IPS DF 4.7 (cell line): ENCODE measurements at regions not wholly inside any gene's neighbourhood (a gene's known extent, or its start where the extent isn't known, plus 50 kb on each side); places are given as distances from the start of the nearest gene placed in this dataset.

Experiments
- DNase-seq: peaks from one replicate; pipeline ENCODE4 v3.0.0-alpha.2; 2013; ENCODE audit warnings: low spot score; ENCODE audit errors: extremely low read depth

DNA sequence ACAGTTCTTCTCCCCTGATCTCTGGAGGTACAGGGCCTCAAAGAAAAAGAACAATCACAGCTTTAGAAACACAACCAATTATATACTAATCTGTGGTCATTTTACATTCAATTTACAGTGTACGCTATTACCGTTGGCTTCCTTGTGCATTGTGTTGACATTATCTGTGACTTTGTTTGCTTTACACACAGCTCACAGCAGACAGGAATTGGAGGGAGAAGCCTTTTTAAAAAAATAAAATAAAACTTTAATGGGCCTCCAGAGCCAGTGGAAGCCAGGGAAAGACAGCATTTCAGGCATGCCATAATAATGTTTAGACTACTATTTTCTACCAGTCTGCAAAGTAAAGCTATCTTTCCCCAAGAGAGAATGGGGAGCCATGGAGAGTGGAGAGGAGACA is 179.0 kb upstream of the ADO start:
- no peak for DNase-seq

DNA sequence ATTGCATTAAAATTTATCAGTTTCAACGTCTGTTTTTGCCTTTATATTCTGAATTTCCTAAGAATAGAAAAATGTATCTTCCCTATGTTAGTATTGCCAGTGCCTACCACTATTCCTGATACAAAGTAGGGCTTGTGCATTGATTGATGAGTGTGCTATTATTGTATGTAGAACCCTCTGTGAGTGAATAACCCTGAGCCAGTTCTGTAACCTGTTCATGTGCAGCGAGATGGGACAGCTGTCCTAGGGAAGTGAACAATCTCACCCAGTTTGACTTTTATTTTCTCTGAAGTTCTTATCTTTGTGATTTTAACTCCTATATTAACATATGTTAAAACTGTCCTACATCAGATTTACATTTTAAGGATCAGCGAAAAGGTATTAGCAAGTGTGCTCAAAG is 178.4 kb upstream of the ADO start:
- no peak for DNase-seq

DNA sequence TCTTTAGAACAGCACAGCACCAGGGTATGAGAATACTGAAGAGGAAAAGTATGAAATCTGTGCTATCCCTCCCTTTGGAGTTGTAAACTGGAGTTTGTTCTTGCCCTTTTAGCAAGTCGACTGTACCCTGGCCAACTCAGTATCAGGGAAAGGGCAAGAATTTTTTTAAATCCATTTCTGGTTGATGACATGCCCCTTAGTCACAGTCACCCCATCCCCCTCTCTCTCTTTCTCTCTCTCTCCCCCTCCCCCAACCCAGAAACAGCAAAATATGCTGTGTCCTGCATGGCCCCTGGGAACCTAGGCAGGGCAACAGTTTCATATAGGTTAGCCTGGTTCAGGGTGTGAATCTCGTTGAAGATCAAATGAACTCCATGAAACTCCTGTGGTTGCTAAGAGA is 177.7 kb upstream of the ADO start:
- no peak for DNase-seq

DNA sequence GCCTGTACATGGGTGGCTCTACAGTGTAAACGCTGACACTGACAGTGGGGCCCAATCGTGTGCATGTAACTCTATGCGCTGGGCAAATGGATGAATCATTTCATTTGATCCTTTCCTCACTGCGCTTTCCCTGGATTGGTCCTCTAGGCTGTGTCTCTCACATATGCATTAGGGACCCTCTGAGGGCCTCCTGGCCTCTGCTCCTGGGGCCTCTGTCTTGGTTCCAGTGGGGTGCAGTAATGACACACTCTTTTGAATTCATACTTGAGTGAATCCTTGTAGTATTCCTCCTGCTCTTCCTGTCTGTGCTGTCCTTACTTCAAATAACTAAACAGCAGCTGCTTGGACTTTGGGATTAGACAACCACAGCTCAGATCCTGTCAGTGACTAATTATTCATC is 176.5 kb upstream of the ADO start:
- DNase-seq: no peak

DNA sequence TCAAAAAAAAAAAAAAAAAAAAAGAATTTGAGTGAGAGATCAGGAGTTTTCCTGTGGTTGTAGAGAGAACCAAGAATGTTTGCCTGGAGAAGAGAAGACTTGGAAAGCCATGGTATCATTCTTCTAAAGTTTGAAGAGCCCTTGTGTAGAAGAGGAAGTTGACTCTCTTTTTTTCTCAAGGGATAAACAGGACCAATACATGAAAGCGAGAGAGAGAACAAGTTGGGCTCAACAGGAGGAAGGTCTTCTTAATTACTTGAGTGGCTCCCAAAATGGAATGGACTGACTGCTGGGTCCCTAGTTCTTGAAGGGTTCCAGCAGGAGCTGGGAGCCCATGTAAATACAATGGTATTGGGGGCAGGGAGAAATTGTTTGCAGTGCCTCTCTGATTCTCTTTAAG is 173.3 kb upstream of the ADO start:
- no peak for DNase-seq

DNA sequence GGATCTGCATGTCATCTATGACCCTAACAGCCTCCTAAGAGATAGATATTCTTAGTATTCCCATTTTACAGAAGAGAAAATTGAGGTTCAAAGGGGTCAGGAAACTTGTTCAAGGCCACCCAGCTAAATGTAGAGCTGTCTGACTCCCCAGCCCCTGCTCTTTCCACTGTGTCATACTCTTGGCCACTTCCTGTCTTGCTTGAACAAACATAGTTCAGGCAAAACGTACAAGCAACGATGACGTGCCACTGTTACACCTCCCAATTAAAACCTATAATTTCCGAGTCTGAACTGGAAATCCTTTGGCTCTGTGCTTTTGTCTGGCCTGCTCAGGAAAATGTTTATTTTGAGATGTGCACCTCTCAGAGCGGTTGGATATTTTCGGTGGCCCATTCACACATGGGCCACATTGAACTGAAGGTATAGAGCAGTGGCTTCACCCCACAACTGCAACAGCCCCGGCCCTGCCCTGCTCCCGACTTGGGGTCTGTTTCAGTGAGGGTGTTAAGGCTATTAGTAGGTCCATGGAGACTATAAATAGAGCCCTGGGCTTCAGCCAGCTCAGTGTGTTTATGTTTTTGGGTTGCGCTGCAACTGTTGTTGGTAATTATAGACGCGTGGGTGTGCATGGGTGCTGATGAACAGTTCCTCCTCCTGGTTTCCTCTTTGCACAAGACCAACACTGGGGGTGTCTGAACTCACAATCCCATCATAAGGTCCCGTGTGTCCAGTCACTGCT is 172.3 kb upstream of the ADO start:
- no peak for DNase-seq

DNA sequence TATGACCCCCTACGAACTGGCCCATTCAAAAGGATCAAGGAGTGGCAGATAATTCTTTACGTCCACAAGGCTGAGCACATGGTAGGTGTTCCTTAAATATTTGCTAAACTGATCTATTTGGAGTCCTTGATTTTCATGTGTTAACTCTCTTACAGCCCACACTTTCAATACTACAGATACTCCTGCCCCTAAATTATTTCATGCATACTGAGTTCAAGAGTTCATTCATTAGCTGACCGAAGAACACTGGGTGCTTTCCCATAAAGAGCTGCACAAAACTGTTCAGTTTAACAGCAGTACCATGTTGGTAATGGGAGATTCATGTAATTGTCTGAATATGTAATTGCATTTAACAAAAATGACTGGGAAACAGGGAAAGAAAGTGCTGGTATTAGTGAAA is 170.5 kb upstream of the ADO start:
- no peak for DNase-seq

DNA sequence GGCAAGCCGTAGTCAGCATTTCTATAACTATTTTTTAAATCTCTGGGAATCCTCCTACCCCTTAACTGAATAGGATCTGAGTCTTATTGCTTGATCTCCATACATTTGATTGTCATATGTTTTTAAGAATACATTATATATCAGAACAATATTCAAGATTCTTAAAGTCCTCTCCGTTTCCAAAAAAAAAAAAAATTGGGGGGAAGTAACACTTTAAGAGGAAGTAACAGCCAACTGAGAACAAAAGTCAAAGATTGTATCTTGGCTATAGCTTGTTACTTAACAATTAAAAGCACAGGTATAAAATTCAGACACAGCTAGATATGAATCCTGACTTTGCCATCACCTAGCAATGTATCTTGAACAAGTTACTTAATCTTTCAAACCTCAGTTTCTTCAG is 169.9 kb upstream of the ADO start:
- DNase-seq: no peak

DNA sequence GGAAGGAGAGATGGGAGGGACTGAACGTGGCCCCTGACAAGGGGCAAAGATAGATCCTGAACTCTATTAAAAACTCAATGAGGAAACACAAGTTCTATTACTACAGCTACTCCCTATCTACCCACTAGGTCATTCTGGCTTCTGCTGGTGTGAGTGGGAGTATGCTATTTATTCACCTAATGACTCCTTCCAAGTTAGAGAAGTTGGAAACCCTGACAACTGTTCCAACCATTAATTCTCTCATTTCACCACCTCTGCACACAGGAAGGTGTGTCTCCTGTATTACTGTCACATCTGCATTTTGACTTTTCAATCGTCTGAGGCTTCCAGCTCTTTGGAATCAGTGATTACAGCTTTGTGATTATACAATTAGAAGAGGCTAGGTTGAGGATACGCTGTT is 169.4 kb upstream of the ADO start:
- DNase-seq: no peak

DNA sequence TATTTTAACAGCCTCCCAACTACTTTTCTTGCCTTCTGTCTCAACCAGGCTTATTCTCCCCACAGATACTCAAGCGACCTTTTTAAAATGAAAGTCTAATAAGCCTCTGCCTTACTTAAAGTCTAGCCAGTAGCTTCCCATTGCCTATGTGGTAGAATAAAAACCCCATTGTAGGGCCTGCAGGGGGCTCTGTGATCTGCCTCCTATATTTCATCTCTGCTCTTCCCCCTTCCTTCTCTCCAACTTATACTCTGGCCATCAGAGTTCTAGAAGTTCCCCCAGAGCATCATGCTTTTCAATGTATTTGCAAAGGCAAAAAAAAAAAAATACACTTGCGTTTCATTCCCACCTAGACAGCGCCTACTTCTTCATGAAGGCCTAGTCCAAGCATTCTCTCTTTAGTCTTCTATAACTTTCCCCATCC is 167.7 kb upstream of the ADO start:
- no peak for DNase-seq

DNA sequence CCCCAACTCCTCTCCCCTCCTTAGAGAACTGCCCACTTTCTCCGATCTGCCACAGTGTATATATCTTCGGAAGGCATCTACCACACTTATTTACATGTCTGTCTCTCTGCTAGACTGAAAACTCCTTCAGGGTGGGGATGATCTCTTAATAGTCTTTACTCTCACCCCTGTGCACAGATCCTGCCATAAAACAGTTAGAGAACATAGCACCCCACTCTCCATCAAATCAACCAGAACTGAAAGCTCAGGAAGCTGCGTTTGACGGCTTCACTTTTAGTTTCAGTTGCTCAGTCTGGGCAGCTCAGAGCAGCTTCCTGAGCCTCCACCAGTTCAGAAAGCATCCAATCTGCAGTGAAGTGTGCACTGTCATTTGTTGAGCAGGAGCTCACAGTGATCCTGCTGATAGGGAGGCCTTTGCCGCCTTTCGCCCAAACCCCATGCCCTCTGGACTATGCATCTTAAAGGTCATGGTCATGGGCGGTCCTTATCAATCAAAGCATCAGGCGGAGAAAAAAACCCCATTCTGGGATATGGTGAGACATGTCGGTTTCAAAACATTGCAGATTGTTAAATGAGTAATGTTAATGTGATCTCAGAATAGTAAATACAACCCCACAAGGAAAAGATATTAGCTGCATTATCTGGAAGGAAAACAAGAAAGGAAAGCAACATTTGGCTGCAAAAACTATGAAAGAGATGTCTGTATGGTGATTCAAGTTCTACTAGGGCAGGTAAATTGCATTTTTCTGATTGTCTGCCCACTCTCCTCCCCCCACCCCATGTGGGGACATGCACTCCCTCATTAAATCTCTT is 167.1 kb upstream of the ADO start:
- DNase-seq: no peak

DNA sequence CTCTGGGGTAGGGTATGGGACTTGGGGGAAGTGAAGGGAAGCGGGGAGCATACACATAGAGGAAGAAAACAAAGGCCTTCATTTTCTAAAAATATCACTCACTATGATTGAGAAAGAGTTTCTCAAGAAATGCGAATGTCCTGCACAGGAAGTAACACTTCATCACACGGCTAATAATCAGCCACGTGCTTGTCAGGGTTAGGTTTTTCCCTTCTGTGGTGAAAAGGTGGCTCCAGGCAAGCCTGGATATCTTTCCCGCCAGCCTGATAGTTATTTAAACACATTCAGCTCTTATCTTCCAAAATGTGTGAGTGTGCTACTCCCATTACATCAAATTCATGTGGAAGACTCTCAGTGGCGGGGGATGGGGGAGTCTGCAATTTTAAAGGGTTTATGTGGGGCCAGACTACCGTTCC is 166.4 kb upstream of the ADO start:
- DNase-seq: no peak

DNA sequence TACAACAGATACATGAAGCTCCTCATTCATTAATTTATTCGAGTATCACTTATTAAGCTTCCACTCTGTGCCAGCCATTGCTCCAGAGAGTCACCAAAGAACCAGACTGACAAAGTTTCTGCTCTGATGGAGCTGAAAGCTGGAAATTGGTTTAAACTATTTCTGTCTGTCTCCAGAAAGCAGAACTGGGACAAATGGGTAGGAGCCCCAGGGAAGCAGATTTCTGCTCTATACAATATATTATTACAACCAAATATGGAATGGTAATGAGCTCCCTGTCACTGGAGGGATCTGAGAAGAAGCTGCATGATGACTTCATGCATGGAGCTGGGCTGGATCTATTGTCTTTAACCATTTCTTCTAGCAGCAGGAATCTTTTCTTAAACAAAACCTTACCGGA is 165.4 kb upstream of the ADO start:
- no peak for DNase-seq

DNA sequence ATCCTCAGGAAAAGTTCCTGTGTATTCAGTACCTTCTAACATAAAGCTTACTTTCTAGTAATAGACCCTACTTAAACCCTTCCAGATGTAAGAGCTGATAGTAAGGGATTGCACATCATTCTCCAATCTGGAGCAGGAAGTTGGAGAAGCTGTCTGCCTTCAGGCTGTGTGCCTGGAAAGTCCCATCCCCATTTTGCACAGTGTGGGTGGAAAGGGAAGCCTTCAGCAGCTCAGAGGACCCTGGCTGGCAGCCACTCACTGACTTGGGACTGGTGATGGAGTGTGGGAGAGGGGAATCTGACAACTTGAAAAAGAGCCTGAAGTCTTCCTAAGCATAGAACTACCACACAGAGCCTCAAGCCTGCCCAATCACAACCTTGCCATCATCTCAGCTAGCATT is 164.1 kb upstream of the ADO start:
- no peak for DNase-seq

DNA sequence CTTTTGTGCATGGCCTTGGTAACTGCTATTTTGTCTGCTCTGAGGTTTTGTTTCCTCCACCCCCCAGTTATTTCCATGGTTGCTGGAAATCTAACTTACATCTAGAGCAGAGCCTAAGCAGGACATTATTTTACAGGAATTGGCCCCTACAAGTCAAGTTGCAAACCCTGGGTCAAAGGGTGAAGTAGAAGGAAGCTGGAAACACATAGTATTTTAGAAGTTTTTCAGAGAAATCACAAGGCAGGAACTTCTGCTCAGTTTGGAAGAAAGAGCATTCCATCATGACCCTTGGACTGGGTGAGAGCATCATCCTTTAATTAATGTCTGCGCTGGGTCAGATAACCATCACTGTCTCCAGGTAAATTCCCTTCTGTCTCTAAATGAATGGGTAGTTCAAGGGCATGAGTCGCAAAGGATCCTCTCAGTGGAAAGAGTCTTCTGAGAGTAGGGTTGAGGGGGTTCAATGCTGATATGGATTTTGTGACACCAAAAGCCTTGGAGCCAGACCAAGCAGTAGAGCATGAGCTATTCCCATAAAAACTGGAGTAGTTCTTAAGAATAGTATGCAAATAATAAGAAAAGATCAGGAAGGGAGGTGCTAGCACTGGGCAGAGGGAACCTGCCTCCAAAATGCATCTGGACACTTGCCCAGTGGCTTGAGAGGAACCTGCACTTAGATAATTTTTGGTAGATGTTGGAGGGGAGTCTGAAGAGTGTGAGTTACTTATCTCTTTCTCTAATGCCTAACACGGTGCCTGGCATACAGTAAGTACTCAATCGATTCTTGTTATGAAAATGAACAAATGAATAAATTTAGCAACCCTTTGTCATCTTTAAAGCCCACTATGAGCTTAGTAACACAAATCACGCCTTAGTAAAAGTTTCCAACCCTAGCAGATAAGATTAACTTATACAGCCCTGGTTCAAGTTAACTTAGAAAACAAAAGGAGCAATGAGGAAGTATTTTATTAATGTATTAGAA is 160.6 kb upstream of the ADO start:
- no peak for DNase-seq

DNA sequence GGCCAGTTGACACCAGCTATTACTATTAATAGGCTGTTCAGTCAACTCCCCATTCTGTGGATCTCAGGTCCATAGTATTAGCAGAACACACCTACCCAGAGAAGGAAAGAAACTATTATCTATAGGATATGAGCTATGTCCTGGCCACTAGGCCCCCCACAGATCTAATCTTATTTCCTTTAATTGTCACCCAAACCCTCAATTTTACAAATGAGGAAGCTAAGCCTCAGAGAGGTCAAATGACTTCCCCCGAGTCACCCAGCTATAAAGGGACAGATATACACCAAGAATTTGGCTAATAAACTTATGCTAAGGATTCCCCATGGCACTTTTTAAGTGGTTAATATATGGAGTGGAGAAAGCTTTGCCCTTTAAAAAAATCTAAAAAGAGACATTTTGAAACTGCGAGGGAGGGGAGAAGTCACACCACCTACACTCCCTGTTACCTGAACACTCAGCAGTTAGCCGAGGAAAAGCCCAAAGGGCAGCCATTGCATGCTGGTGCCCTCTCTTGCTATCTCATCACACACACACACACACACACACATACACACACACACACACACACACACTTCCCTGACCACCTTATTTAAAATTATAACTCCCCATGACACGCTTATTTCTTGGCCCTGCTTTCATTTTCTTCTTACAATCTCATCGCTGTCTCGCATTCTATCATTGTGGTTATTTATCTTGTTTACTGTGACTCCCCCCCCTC is 157.0 kb upstream of the ADO start:
- no peak for DNase-seq

DNA sequence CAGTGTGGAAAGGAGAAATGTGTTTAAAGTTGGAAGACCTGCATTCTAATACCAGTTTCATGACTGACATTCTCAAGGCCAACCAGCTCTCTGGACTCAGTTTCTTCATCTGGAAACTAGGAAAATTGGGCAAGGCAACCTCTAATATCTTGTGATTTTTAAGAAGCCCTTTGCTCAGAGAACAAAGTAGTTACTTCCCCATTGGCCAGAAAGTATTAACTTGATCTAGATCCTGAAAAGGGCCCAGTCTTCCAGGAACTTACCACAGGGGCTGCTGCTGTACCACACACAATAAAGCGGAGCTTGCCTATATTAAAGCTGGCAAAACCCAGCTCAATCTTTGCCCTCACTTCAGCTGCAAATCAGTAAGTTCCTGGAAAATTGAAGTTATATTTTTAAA is 155.6 kb upstream of the ADO start:
- no peak for DNase-seq

DNA sequence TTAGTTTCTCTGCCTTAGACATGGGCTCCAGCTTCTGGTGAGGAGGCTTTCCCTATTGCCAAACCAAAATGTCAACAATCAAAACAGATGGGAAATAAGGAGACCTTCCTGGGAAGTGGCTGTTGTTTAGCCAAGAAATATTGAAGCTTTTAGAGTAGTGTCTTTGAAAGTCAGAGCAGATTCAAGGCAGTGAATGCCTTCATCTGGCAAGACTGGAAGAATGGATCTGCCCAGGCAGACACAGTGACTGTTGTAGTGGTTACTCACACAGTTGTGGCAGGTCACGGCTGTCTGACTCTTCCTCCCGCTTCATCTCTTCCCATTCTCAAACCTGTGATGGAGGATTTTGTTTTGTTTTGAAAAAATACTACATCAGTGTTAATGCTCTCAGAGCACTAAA is 154.1 kb upstream of the ADO start:
- no peak for DNase-seq

DNA sequence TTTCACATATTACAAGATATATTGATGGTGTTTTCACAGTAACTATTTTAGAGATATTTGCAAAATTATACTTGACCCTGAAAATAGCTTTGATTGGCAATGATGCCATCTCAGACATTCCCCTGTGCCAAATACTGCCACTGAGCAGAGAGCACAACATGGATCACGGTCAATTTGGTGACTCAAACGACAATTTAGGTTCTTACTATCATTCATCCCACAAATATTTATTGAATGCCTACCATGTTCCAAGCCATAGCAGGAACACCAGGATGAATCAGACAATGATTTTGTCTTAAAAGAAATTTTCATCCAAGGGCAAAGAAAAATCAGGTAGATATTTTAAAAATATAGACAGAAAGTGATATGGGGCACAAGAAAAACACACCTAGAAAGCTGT is 153.2 kb upstream of the ADO start:
- DNase-seq: no peak

DNA sequence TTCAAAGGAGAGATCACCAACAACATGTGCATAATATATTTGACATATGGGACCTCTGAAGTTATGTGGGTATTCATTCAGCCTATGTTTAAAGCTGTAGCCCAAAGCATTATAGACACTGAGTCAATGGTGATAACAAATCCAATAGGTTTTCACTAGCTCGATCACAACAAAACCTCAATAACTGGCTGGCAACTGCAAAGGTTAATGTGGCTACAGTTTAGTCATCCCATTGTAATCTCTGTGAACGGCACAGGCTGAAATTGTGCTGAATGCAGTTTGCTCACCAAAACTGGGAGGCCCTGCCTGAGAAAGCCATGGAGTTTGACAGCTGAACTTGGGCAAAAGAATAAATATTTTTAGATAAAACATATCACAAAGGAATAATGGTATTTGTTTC is 152.4 kb upstream of the ADO start:
- no peak for DNase-seq

DNA sequence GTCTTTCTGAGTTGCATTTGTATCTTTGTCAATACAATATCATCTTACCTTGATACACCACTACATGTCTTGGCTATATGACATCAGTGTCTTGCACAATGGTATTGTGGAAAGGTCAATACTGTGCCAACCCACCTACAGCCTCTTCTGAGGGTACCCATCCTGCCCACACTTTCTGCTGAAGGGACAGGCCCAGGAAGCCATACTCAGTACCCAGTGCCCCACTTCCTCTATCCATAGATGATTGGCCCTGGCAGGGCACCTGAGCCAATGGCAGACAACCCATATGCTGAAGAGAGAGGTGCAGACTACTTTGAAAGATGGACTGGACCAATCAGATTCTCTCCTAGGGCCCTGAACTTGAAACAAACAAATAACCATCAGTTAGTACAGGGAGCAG is 152.0 kb upstream of the ADO start:
- no peak for DNase-seq
